NCI-H345 treated with DMSO at 0.1 percent for 48 hours (cell line): ENCODE measurements at regions not wholly inside any gene's neighbourhood (a gene's known extent, or its start where the extent isn't known, plus 50 kb on each side); places are given as distances from the start of the nearest gene placed in this dataset.
"Not testable (repeated sequence)": the region's sequence is repeated elsewhere in the genome, so short reads cannot be mapped to it uniquely, and the experiment has no call there.

Experiments
- DNase-seq: peaks from one replicate; lab custom pipeline; 2025; ENCODE audit not compliant: unreplicated experiment; lab: John Stamatoyannopoulos, UW

- no peak for DNase-seq
Observed at GRCh38 chr5:29548262-29548661, 1645.2 kb upstream of the CDH6 start.

GRCh38 chr5:29547236-29547865 lies 1646.1 kb upstream of the CDH6 start:
- DNase-seq, result no peak

- DNase-seq, result no peak
Observed at GRCh38 chr5:29543501-29543900, 1650.0 kb upstream of the CDH6 start.

GRCh38 chr5:29524227-29524626 lies 1669.3 kb upstream of the CDH6 start:
- DNase-seq, result no peak

- DNase-seq, result no peak
Observed at GRCh38 chr5:29518176-29518575, 1675.3 kb upstream of the CDH6 start.

GRCh38 chr5:29516224-29516623 lies 1677.3 kb upstream of the CDH6 start:
- no peak for DNase-seq

- no peak for DNase-seq
Observed at GRCh38 chr5:29508131-29508530, 1685.4 kb upstream of the CDH6 start.

GRCh38 chr5:29504411-29504810 lies 1689.1 kb upstream of the CDH6 start:
- DNase-seq, result no peak

- DNase-seq, result no peak
Observed at GRCh38 chr5:29498860-29499259, 1694.6 kb upstream of the CDH6 start.

GRCh38 chr5:29498412-29498811 lies 1695.1 kb upstream of the CDH6 start:
- DNase-seq, result no peak

- DNase-seq, result no peak
Observed at GRCh38 chr5:29485333-29485732, 1708.2 kb upstream of the CDH6 start.

GRCh38 chr5:29469581-29469980 lies 1723.9 kb upstream of the CDH6 start:
- DNase-seq, result no peak

- no peak for DNase-seq
Observed at GRCh38 chr5:29462241-29462640, 1731.2 kb upstream of the CDH6 start.

GRCh38 chr5:29460971-29461559 lies 1732.4 kb upstream of the CDH6 start:
- DNase-seq, result no peak

- not testable (repeated sequence) for DNase-seq
Observed at GRCh38 chr5:29451004-29451403, 1742.5 kb upstream of the CDH6 start.

GRCh38 chr5:29414681-29415080 lies 1778.8 kb upstream of the CDH6 start:
- DNase-seq, result no peak

- DNase-seq, result no peak
Observed at GRCh38 chr5:29412979-29413378, 1780.5 kb upstream of the CDH6 start.

- DNase-seq, result no peak
Observed at GRCh38 chr5:29402270-29402669, 1791.2 kb upstream of the CDH6 start.

GRCh38 chr5:29389993-29390392 lies 1803.5 kb upstream of the CDH6 start:
- DNase-seq, result no peak

GRCh38 chr5:29387384-29387783 lies 1806.1 kb upstream of the CDH6 start:
- no peak for DNase-seq

- DNase-seq, result no peak
Observed at GRCh38 chr5:29382780-29383179, 1810.7 kb upstream of the CDH6 start.

GRCh38 chr5:29380029-29380428 lies 1813.5 kb upstream of the CDH6 start:
- DNase-seq, result no peak

- DNase-seq, result no peak
Observed at GRCh38 chr5:29379619-29380018, 1813.9 kb upstream of the CDH6 start.
